NCI-H2196 treated with DMSO at 0.1 percent for 48 hours (cell line): ENCODE measurements at regions not wholly inside any gene's neighbourhood (a gene's known extent, or its start where the extent isn't known, plus 50 kb on each side); places are given as distances from the start of the nearest gene placed in this dataset.

Experiments
- DNase-seq: peaks from one replicate; lab custom pipeline; 2025; ENCODE audit not compliant: unreplicated experiment; lab: John Stamatoyannopoulos, UW

DNA sequence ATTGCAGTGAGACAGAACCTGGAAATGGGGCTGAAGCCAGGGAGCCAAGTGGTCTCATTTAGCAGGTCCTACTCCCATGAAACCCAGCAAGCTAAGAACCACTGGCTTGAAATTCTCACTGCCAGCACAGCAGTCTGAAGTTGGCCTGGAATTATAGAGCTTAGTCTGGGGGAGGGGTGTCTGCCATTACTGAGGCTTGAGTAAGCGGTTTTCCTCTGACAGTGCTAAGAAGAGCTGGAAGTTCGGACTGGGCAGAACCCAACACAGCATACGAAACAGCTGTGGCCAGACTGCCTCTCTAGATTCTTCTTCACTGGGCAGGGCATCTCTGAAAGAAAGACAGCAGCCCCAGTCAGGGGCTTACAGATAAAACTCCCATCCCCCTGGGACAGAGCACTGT lies 305.7 kb upstream of the SETBP1 start:
- DNase-seq = no peak

DNA sequence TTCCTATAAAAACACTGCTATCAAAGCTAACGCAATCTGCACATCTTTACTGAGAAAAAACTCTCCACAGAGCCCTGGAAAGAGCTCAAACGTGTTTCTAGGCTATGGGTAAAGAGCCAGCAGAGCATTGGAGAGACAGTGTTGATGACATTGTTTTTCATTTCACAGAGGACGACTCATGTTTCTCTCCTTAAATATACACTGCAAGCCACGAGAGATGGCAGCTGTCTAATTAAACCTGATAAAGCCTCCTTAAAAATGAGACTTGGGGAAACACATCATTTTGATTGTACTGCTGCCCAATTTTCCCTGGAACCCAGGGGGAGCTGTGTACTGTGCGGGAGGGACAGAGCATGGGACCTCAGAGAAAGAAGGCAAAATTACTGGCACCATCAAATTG lies 294.3 kb upstream of the SETBP1 start:
- no peak for DNase-seq

DNA sequence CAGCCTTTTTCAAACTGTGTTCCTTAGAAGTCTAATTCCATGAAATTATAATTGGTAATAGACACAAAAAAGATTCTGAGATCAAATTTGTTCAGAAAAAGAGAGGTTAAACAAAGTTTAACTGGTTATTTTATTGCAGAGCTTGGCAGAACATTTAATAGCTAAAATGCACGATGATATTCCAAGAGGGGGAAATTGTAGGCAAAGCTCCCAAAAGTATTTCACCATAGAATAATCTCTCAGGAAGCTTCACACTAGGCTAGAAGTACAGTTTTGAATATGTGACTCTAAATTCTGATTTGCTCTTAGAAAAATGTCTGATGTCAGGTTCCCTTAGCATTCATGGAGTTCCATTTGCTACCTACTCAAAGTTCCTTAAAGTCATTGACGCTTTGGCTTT lies 292.4 kb upstream of the SETBP1 start:
- DNase-seq = no peak

DNA sequence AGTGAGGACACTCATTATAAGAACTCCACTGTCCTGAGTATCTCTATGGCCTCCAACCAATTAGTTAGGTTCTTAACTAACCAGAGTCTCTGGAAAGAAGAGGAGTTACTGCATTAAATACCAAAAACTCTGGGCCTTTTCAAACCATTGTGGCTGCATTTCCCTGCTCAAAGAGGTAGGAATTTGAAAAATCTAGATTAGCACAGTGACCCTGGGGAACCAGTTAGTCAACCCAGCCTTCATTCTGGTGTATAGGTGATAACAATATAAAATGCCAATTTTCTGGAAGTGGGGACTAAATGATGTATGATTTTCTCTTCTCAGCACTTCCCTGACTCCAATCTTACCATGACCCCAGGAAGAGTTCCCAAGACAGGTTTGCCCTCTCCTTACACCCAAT lies 287.8 kb upstream of the SETBP1 start:
- no peak for DNase-seq

DNA sequence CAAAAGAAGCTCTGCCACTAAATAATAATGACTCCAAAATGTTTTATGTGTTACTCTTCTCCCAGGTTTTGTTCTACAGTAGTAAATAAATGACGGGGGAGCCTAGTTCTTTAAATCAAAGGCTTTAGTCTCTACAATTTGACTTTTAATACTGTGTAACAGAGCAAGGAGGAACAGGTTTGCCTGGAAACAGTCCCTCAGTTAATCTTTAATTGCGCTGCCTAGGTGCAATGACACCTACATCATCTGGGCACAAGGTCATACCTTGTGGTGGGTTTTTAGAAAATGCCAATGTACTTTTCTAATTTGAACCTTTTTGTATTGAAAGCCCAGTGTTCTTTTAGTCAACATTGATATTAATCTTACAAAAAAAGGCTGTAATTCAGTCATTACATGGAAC lies 287.3 kb upstream of the SETBP1 start:
- no peak for DNase-seq

DNA sequence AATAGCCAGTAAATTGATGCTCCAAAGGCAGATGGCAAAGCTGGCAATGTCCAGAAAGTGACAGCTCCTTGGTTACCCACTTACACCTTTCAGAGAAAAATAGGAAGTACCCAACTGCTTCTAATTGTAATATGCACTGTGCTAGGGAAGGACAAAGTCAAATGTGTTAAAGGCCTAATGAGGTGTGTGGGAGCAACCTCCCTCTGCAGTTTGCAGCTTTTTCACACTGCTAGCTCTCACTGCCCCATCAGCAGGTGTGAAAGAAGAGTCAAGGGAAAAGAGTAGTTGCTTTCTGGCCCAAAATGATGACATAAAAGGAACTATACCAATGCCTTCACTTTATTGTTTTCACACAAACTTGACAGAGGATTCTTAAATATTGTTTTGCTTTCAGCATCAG lies 284.1 kb upstream of the SETBP1 start:
- DNase-seq = no peak

DNA sequence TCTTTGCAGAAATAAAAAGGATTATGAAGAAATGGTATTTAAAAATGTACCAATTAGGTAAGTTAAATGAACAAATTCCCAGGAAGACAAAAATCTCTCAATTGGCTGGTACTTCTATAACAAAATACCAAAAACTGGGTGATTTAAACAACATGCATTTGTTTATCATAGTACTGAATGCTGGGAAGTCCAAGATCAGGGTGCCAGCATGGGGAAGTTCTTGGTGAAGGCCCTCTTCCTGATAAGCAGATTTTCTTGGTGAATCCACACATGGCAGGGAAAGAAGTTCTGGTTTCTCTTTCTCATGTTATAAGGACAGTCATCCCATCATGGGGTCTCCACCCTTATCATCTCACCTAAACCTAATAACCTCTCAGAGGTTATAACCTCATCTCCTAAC lies 271.6 kb upstream of the SETBP1 start:
- no peak for DNase-seq

DNA sequence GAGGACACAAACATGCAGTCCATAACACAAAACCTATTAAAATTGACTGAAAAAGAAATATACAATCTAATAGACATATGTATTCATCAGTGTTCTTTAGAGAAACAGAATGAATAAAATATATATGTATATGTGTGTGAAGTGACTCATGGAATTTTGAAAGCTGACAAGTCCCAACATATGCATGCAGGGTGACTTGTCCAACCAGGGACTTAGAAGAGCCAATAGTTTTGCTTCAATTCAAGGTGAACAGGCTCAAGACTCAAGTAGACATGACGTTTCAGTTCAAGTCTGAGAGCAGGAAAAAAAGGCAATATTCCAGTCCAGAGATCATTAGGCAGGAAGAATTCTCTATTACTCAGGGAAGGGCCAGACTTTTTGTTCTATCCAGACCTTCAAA lies 271.2 kb upstream of the SETBP1 start:
- DNase-seq = no peak

DNA sequence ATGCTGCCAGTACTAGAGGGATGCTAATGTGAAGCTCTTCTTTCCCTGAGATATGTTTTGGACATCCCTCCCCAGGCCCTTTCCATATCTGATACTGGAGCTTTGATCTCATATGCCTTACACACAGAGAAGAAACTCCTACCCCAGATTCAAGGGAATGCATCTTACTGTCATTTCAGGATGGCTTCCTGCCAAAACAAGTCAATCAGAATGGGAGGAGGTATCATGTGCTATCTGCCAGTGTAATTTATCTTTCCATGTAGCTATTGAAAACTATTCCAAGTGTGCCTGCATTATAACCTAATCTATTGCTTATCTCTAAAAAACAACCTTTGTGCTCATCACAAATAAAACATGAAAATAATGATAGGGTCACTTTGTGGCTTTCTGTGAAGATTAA lies 269.9 kb upstream of the SETBP1 start:
- DNase-seq = no peak

DNA sequence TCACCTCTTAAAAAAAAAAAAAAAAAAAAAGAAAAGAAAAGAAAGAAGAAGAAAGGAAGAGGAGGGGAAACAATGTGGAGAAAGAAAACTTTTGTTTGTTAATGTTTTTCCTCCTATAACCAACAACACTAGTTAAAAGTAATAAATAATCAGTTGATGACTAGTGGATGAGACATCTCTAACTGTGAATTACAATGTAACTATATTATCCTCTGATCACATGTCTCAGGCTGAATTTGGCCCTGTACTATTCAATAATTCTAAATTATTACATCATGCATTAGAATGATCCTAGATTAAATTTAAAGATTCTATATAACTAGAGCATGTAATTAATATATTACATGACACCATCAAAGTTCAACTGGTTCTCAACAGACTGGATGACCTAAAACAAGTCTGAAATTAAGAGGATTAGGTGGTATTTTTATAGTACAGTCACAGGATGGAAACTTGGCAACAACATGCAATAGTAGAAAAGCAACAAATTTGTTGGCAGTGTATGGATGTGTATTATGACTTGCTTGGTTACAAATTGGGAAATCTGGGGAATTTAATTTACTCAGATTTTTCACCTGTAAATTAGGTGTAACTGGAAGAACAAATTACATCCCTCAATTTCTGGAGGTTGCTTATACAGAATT lies 269.3 kb upstream of the SETBP1 start:
- DNase-seq = no peak

DNA sequence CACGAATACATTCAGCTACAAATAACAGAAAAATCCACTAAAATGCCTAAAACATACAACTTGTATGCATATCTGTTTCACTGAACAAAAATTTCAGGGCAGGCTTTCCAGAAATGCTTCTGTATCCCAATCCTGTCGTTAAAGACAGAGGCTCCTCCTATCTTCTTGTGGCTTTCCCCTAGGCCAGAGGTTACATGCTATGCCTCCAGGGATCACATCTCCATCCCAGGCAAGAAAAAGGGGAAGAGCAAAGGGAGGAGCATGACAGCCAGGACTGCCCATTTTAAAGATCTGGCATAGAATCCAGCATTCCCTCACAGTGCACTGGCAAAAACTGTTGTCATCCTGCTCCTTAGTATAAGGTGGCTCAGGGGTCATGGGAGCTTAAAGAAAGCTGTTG lies 268.7 kb upstream of the SETBP1 start:
- no peak for DNase-seq

DNA sequence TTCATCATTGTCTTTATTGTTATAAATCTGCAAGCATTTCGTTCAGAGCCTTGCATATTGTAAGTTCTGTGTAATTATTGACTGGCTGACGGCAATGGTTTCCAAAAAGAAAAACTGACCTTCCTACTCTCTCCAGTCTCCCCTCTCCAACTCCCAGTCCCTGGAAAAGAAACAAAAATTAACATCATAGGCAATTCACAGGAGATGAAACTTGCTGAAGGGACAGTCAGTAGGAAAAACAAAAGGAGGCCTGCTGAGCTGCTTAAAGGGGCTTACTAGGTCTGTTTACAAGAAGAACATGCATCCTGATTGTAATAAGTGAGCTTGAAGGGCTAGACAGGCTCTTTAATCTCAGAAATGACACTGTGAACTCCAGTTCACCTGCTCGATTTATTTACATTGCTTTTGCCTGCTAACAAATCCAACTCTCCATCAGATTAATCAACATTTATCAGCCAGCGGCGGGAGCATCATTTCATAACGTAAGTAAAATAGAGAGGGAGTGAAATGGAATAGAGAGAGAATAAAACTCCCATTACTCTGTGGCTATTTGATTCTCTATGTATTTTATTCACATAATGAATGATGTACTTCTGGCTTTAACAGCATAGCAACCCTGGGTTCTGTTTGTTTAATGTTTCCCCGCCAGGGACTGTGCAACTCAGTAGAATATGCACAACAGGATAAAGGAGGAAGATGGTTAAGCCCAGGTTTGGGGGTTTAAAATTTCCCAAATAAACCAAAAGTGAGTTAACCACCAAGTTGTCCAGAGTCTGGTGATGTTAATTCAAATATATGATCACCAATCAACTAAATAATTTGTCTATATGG lies 256.7 kb upstream of the SETBP1 start:
- DNase-seq = no peak

DNA sequence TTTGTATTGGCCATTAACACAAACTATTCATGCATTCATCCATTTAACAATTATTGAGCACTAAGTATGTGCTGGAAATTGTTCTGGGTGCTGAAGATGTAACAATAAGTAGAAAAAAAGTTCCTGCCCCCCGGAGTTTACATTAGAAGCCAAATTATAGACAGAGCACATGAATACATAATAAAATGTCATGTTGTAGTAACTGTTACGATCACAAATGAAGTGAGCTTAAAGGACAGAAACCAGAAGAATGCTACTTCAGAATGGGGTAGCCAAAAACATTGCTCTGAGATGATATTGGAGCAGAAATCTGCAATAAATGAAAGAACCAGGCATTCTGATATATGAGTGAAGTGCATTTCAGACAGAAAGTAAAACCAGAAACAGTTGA lies 256.0 kb upstream of the SETBP1 start:
- DNase-seq = no peak

DNA sequence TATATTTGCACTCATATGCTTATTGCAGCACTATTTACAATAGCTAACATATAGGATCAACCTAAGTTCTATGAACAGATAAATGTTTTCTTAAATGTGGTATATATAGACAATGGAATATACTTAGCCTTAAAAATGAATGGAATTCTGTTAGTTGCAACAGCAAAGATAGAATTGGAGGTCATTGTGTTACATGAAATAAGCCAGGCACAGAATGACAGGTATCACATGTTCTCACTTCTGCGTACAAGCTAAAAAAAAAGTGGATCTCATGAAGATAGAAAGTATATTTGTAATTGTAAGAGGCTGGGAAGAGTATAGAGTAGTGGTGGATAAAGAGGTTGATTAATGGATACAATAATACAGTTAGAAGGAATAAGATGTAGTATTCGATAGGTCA lies 255.5 kb upstream of the SETBP1 start:
- DNase-seq = no peak

DNA sequence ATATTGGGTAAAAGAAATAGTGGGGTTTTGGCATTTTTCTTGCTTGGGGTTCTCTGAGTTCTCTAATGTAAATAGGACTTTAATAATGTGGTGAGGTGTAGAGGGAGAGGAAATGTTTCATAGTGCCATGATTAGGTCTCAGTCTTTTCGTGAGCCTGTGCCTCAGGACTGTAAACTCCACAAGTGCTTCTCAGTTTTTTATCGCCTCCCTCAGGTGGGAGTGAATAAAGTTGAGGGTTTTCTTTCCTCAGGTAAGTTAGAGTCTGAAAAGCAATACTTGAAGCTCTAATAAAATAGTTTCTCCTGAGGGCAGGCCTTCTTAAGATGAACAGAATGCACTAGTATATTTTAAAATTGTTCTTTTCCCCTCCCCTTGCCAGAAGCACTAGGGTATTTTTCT lies 243.1 kb upstream of the SETBP1 start:
- no peak for DNase-seq

DNA sequence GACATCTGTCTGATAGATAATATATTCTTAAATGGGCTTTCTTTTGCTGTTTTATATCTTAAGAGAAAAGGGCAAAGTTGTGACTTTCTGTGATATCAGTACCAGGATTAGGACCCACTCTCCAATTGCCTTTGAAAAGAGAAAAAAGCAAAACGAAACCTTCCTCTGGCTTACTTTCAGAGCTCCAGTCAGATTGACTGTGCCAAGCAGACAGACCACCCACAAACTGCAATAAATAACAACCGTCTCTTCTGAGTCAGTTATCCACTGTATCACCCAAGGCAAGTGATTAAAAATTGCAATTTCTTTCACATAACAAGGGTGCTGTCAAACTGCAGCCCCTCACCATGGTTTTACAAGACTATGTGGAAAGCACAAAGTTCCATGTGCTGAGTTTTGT lies 230.5 kb upstream of the SETBP1 start:
- DNase-seq = no peak

DNA sequence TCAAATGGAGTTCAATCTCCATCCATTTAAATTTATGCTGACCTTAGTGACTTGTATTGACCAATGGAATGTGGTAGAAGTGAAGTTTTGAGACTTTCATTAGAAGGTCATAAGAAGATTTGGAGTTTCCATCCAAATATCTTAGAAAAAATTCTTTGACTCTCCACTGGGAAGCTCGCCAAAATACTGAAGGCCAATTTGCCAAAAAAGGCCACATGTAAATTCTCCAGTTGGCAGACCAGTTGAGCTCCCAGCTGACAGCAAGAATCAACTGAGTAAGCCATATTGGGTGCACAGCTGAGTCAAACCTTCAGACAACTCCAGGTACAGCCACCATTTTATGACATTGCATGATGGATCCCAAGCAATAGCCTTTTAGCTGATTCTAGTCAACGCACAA lies 228.3 kb upstream of the SETBP1 start:
- no peak for DNase-seq

DNA sequence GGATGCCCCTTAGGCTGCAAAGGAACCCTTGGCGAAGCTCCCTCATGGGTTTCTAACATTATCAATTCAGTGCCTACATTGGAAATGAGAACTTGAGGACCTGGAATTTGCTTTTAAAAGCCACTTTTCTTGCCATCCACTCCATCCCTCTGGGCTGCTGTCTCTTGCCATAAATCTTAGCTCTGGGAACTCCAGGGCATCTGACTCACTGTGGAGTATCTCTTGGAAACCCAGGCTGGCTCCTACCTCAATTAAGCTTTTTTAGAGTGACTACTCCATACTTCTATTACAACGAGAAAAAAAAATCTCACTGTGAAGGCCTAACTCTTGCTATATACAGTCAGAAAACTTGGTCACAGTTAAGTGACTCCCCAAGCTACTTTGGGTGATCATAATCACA lies 227.2 kb upstream of the SETBP1 start:
- DNase-seq = no peak

DNA sequence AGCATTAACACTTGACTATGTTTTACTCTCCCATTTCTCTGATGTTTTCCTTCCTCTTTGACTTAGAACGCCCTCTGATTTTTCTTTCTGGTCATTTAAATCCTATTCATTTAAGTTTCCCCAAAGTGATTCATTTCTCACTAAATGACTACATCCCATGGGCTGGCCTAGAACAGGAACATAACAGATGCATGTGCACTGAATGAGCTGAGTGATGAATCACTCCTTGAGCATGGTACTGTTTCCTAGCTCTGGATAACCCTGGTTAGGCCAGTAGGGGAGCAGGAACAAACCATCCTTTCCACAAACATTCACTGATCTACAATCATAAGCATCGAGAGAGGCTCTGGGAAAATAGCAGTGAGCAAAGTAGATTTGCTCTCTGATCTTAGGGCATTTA lies 221.9 kb upstream of the SETBP1 start:
- no peak for DNase-seq

DNA sequence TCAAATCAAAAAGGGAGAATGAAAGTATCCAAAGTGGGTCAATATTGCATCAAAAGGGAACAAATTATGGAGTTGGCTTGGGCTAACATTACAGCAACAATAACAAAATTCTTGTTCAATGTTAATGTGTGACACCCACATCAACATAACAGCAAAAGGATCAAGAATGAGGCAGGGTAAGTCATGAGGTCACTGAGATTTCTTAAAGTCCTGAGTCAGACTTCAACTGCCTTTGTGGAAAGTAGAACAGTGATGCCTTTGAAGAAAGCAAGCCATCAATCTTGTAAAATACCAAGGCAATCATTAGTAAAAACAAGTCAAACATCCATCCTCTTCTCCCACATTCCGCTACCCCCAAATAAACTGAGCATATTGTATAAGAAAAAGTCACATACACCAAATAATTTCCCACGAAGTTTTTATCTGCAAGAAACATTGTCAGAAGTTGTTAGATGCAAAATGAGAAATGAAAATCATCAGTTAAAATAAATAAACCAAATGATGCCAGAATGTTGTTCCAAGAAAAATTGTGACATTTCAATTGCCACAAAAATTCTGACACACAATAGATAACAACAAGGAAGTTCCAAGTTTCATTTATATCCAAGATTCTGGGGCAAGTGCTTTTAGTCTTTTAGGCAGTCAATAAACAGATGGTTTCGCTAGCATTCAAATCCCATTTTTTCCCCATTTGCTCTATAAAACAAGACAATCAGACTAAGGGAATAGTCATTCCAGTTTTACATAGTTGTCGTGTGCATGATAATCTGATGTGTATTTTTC lies 216.1 kb upstream of the SETBP1 start:
- no peak for DNase-seq

DNA sequence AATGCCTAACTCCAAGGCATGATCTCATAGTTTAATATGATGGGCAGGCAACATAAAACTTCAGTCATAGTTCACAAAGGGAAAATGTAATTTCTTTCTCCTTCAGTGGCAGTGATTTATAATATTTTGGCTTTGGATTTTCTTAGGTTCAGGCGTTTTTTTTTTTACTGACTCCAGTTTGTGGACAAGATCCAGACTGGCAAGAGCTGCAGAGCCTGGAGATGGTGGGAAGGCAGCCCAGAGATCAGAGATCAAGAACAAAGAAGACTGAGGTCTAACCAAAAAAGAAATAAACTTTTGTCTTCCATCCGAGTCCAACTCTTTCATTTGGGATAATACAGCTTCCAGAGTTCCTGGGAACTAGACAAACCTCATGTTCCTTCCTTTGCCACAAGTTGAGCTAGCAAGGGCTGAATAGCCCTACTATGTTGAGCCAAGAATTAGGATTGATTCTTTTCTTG lies 215.3 kb upstream of the SETBP1 start:
- DNase-seq = no peak

DNA sequence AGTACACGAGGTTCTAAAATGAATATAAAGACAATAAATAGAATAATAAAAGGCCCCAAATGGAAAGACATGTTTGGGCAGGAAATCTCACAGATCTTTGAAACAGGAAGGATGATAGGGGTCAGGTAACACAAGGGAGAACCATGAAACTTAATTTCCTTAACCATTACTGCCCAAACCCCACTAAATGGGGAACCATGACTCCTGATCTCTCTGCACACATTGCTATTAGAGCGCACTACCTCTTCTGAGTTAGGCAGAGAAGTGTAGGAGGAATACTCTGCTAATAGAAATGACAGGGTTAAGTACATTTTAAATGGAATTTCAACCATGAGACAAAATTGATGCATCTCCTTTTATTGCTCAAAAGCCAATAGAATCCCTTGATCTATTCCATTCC lies 213.7 kb upstream of the SETBP1 start:
- no peak for DNase-seq
